Panc1 (cell line): ENCODE measurements at regions not wholly inside any gene's neighbourhood (a gene's known extent, or its start where the extent isn't known, plus 50 kb on each side); places are given as distances from the start of the nearest gene placed in this dataset.

Source experiments
- POLR2AphosphoS5 ChIP-seq: IDR thresholded peaks from 2 replicates; pipeline ENCODE4 v1.6.1; 2012; ENCODE audit warnings: mild to moderate bottlenecking, low read depth, low read length, moderate library complexity
- SIN3A ChIP-seq: IDR thresholded peaks from 2 replicates; pipeline ENCODE4 v1.6.1; 2012; ENCODE audit warnings: low read depth, mild to moderate bottlenecking, low read length, moderate library complexity, borderline replicate concordance; ENCODE audit not compliant: insufficient read depth
- TCF7L2 ChIP-seq: IDR thresholded peaks from 2 replicates; pipeline ENCODE4 v1.6.1; 2011; ENCODE audit warnings: mild to moderate bottlenecking, low read depth, low read length, inconsistent platforms
- TF ChIP-seq, protein P1 (sequence below): fragments of 450-650 bp; IDR thresholded peaks from 2 replicates; pipeline ENCODE4 v1.5.1; 2017; ENCODE audit warnings: mild to moderate bottlenecking

DNA sequence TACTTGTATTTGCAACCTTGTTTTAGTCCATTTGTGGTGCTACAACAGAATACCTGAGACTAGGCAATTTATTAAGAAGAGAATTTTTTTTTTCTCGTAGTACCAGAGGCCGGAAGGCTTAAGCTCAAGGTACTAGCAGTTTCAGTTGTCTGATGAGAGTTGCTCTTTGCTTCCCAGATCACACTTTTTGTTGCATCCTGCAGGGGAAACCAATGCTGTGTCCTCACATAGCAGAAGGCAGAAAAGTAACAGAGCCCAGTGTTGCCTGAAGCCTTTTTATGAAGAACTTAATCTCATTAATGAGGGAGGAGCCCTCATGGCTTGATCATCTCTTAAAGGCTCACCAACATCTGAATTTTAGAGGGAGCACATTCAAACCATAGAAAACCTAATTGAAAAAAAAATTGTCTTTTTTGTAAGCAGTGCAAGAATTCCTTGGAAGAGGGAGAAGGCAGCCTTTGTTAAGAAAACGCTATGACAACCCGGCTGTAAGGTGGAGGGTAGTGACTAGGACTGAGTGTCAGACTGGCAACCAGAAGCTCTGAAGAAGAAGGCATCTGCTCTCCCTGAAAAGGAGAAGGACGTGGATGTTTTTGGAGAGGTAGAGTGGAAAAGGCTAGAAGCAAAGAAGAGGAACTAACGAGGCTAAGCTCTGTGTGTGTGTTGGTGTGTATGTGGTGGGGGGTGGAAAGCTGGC lies 1245.3 kb downstream of the ROBO2 start:
- TF ChIP-seq, protein P1, sequence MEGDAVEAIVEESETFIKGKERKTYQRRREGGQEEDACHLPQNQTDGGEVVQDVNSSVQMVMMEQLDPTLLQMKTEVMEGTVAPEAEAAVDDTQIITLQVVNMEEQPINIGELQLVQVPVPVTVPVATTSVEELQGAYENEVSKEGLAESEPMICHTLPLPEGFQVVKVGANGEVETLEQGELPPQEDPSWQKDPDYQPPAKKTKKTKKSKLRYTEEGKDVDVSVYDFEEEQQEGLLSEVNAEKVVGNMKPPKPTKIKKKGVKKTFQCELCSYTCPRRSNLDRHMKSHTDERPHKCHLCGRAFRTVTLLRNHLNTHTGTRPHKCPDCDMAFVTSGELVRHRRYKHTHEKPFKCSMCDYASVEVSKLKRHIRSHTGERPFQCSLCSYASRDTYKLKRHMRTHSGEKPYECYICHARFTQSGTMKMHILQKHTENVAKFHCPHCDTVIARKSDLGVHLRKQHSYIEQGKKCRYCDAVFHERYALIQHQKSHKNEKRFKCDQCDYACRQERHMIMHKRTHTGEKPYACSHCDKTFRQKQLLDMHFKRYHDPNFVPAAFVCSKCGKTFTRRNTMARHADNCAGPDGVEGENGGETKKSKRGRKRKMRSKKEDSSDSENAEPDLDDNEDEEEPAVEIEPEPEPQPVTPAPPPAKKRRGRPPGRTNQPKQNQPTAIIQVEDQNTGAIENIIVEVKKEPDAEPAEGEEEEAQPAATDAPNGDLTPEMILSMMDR: no peak
- TF ChIP-seq POLR2AphosphoS5 (no peak), TCF7L2 (no peak), SIN3A (no peak)
